Right lobe of liver (tissue), 4 donors: ENCODE measurements at regions not wholly inside any gene's neighbourhood (a gene's known extent, or its start where the extent isn't known, plus 50 kb on each side); places are given as distances from the start of the nearest gene placed in this dataset.

Experiments
- POLR2A ChIP-seq: fragments of 450-650 bp; IDR thresholded peaks from one replicate; pipeline ENCODE4 v1.6.1; 2017; ENCODE audit warnings: antibody characterized with exemption, mild to moderate bottlenecking
- TF ChIP-seq, protein P1 (sequence below), 4 donors: fragments of 200-600 bp in 3 of 4; fragments of 450-650 bp in 1 of 4; IDR thresholded peaks; one replicate each; pipeline versions ENCODE4 v1.5.1 to v1.8.0; 2016 to 2022; ENCODE audit warnings: antibody characterized with exemption in 4 of 4, mild to moderate bottlenecking in 2 of 4
- donor health status: DM: no; HTN: no; CAD: no.
- donor health status: DM: no; HTN: no; CAD: no.
- donor health status: DM: no; HTN: yes; CAD: no.

DNA sequence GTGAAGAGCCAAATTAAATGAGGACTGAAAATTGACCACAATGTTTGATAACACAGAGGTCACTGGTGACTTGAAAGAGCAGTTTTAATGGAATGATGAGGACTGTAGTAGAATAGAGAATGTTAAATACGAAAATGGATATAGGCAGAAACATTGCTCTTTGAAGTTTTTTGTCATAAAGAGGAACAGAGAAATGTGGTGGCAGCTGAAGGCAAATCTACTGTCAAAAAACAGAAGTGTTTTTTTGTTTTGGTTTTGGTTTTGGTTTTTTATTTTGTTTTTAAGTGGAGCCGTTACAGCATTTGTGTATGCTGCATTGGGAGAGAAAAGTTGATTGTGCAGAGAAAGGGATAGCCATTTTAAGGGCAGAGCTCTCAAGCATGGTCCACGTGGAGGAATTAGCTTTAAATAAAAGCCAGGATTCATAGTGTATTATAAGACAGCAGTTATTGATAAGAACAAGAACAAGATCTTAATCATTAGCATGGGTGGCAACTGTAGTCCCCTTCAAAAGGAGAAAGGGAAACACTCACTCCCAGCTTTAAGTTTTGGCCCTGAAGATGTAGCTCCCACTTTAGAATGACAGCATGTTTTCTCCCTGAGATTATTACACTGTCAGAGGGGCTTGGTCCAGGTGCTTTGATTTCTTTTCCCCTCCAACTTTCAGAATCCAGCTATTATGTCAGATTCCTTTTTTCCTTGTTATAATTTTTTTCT lies 156.7 kb upstream of the BET1 start:
- TF ChIP-seq, protein P1, sequence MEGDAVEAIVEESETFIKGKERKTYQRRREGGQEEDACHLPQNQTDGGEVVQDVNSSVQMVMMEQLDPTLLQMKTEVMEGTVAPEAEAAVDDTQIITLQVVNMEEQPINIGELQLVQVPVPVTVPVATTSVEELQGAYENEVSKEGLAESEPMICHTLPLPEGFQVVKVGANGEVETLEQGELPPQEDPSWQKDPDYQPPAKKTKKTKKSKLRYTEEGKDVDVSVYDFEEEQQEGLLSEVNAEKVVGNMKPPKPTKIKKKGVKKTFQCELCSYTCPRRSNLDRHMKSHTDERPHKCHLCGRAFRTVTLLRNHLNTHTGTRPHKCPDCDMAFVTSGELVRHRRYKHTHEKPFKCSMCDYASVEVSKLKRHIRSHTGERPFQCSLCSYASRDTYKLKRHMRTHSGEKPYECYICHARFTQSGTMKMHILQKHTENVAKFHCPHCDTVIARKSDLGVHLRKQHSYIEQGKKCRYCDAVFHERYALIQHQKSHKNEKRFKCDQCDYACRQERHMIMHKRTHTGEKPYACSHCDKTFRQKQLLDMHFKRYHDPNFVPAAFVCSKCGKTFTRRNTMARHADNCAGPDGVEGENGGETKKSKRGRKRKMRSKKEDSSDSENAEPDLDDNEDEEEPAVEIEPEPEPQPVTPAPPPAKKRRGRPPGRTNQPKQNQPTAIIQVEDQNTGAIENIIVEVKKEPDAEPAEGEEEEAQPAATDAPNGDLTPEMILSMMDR (IDR thresholded peaks at IDR 0.05) = no peak
- TF ChIP-seq POLR2A = no peak
